ENCODE measurements at regions not wholly inside any gene's neighbourhood (a gene's known extent, or its start where the extent isn't known, plus 50 kb on each side); places are given as distances from the start of the nearest gene placed in this dataset.

GRCh38 chrX:39836802-39837420, 260.8 kb downstream of the BCOR start:
- TF ChIP-seq, protein P1, sequence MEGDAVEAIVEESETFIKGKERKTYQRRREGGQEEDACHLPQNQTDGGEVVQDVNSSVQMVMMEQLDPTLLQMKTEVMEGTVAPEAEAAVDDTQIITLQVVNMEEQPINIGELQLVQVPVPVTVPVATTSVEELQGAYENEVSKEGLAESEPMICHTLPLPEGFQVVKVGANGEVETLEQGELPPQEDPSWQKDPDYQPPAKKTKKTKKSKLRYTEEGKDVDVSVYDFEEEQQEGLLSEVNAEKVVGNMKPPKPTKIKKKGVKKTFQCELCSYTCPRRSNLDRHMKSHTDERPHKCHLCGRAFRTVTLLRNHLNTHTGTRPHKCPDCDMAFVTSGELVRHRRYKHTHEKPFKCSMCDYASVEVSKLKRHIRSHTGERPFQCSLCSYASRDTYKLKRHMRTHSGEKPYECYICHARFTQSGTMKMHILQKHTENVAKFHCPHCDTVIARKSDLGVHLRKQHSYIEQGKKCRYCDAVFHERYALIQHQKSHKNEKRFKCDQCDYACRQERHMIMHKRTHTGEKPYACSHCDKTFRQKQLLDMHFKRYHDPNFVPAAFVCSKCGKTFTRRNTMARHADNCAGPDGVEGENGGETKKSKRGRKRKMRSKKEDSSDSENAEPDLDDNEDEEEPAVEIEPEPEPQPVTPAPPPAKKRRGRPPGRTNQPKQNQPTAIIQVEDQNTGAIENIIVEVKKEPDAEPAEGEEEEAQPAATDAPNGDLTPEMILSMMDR (IDR thresholded peaks at IDR 0.05): no peak
- no peak for TF ChIP-seq POLR2A (IDR thresholded peaks at IDR 0.05)

Measured in uterus (tissue), 2 donors.